ENCODE measurements at regions not wholly inside any gene's neighbourhood (a gene's known extent, or its start where the extent isn't known, plus 50 kb on each side); places are given as distances from the start of the nearest gene placed in this dataset.

DNA sequence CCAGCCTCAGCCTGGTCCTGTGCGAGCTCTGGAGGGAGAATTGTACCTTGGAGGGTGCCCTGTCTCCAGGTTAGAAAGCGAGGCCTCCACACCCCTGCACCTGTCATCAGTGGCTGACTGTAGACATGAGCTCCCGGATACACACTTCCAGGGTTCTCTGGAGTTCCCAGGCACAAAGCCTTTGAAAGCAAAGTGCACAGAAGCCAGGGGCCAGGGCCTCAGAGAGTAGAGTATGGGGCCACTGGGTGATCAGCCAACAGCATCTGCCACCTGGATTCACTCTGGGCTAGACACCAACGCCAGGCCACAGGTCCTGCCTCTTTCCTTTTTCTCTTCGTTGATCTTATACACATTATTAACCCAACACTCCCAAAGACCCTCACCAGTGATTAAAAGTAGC lies 239.4 kb upstream of the HDAC4 start:
- TF ChIP-seq, protein P1, sequence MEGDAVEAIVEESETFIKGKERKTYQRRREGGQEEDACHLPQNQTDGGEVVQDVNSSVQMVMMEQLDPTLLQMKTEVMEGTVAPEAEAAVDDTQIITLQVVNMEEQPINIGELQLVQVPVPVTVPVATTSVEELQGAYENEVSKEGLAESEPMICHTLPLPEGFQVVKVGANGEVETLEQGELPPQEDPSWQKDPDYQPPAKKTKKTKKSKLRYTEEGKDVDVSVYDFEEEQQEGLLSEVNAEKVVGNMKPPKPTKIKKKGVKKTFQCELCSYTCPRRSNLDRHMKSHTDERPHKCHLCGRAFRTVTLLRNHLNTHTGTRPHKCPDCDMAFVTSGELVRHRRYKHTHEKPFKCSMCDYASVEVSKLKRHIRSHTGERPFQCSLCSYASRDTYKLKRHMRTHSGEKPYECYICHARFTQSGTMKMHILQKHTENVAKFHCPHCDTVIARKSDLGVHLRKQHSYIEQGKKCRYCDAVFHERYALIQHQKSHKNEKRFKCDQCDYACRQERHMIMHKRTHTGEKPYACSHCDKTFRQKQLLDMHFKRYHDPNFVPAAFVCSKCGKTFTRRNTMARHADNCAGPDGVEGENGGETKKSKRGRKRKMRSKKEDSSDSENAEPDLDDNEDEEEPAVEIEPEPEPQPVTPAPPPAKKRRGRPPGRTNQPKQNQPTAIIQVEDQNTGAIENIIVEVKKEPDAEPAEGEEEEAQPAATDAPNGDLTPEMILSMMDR (IDR thresholded peaks at IDR 0.05), result no peak
- no peak for TF ChIP-seq EZH2 (IDR thresholded peaks at IDR 0.05)

Data from neural progenitor cell (in vitro differentiated cells).